SKM-1 treated with dmso at 0.1 percent for 144 hours (cell line): ENCODE measurements at regions not wholly inside any gene's neighbourhood (a gene's known extent, or its start where the extent isn't known, plus 50 kb on each side); places are given as distances from the start of the nearest gene placed in this dataset.
"Not testable (repeated sequence)": the region's sequence is repeated elsewhere in the genome, so short reads cannot be mapped to it uniquely, and the experiment has no call there.

Experiments
- DNase-seq: peaks from one replicate; lab custom pipeline; 2025; ENCODE audit not compliant: unreplicated experiment; lab: John Stamatoyannopoulos, UW

DNA sequence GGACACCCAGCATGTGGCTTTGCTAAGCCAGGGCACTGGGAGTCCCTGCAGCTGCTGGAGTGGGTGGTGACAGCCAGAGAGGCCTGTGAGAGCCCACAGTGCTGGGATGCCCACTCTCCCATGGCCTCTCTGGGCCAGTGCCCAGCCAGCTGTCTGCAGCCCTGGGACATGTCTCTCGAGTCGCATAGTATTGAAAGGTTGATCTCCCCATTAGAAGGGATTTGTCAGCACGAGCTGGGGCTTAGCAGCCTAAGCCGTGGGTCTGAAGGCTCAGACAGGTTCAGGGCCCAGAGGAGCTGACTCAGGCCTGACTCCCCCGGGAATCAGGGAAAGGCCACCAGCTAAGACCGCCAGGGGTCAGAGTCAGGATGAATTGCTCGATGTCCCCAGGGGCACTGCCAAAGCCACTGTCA lies 53.5 kb downstream of the FOXD2 start:
- DNase-seq: no peak

DNA sequence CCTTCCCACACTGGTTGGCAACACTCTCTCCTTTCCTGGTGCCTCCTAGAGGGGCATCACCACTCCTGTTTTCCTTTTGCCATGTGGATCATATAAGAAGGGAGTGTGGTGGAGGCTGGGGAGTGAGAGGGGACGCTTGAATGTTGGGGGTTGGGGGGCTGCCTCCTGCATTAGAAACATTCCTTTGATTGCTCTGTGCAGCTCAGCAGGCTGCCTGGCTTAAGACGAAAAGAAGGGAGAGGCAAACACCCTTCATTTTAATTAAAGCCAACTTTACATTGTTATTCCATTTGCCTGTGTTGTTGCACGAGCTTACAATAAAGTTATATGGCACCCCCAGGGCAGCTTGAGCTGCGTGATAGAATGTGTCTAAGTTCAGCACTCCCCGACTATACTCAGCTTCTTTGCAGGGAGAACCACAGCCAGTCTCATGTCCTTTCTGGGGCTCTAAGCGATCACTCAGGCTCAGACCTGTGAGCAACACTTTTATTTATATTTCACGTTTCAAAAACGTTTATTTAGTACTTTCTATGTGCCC lies 57.4 kb downstream of the FOXD2 start:
- no peak for DNase-seq

DNA sequence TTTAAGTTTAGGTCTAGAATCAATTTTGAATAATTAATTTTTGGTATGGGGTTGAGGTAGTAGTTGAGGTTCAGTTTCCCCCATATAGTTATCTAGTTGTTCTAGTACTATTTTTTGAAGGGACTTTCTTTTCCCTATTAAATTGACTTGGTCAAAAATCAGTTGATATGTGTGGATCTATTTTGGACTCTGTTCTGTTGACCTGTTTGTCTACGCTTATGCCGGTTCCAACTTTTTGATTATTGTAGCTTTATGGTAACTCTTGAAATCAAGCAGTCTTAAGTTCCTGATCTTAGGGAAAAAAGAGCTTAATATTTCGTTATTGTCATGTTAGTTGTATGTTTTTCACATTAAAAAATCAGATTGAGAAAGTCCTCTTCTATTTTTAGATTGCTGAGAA lies 60.7 kb downstream of the FOXD2 start:
- no peak for DNase-seq

DNA sequence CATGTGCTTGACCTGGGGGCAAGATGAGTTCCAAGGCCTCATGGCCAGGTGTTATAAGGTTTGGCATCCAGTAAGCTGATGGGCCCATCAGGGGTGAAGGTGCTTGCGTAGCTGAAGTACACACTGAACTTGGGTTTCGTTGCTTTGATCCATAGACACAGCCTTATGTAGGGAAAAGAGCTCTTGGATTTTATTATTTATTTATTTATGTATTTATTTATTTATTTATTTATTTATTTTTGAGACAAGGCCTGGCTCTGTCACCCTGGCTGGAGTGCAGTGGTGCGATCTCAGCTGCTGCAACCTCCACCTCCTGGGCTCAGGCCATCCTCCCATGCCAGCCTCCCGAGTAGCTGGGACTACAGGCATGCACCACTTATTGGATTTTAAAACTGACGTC lies 63.2 kb downstream of the FOXD2 start:
- DNase-seq: no peak

DNA sequence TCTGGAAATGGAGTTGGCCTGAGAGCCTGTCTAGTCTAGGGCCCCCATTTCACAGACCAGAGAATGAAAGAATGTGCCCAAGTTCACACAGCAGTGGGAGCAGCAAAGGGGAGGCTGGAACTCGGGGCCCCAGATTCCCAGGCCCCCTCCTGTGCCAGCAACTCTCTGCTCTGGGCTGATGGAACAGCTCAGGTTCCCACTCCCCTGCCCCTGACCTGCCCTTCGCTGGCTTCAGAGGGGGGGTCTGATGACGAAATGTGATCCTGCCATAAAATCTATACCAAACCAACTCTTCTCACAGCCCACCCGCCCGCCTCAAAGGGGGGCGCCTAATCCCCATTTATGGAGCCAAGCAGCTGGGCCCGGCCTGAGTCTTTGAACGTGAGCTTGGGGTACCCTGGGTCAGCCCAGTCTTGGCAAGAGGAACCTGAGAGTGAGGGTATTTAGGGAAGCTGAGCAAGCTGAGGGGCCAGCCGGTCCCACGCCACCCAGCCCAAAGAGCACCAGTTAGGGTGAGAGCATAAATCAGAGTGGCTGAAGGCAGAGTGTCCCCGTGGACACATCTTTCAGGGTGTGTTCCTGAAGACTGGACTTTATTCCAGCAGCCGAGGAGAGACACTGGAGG lies 65.0 kb downstream of the FOXD2 start:
- no peak for DNase-seq

DNA sequence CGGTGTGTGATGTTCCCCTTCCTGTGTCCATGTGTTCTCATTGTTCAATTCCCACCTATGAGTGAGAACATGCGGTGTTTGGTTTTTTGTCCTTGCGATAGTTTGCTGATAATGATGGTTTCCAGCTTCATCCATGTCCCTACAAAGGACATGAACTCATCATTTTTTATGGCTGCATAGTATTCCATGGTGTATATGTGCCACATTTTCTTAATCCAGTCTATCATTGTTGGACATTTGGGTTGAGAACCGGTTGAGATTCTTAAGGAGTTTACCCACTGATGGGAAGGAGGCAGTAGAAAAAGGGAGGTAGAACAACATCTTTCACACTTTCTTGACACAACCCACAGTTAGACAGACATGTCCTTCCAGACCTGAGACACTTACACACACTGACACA lies 67.0 kb downstream of the FOXD2 start:
- not testable (repeated sequence) for DNase-seq

DNA sequence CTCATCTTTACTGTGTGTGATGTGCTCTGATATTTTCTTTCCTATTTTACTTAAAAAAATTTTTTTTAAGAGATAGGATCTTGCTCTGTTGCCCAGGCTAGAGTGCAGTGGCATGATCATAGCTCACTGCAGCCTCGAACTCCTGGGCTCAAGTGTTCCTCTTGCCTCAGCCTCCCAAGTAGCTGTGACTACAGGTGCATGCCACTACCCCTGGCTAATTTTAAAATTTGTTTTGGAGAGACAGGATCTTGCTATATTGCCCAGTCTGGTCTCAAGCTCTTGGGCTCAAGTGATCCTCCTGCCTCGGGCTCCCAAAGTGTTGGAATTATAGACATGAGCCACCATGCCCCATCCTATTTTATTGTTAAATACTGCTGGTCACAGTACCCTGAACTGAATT lies 67.4 kb downstream of the FOXD2 start:
- no peak for DNase-seq

DNA sequence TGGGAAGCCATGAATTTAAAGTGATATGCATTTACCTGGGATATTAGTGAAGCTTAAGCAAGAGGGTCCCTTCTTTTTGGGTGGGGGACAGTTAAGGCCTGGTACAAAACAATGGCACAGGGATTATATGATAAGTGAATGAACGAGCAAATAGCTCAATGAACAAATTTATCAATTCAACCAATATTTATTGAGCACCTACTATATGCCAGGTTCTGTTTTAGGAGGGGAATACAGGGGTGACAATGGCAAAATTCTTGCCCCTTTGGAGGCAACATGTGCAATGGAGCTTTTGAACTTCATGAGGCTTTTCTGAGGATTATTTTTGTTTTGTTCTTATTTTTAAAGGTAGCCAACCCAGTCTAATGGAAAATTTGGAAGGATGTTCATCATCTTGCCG lies 68.2 kb downstream of the FOXD2 start:
- DNase-seq: no peak

DNA sequence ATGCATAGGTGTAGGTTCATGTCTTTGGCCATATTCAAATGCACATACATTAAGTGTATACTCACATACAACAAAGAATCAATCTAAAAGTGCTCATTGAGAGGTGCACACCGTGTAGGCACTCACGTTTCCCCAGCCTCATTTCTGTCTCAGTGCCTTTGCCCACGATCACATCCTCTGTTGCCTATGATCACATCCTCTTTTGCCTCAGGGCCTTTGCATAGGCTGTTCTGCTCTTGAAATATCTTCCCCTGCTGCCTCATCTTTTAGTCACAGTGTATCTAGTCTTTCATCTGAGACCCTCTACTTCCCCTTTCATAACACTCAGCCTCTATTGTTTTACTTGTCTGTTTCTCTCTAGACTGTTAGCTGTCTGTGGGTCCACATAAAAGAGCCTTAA lies 69.3 kb downstream of the FOXD2 start:
- no peak for DNase-seq

DNA sequence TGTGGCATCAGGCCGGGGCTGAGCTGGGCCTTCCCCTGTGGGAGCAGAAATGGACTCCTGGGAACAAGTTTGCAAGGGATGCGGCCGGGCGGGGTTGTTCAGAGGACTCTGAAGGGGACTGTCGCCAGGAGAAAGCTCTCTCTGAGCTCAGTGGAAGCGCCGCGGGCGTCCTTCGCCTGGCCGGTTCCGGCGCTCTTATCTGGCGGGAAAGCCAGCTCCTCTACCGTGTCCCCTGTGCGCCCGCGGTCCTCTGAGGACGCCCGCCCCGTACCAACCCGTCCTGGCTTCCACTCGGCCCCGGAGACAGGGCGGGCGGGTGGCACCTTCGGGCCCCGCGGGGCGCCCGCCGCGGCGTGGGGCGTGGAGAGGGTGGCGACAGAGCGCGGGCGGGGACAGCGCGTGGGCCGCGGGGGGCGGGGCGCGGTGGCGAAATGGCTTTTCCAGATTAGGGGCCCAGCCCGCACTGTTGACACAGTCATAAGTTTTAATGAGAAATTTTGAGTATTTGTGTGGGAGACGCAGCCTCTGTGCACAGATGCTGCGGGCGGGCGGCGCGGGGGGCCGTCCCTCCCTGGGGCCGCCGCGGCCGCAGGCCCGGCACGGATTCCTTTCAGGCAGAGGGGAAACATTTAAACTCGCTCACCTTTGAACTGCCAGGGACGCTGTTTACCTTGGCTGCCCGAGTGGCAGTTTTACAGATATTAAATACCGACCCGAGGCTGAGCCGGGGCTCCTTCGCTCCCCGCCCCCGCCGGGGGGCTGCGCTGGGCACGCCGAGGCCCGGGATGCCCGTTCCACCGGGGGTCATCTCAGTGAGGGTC lies 70.2 kb downstream of the FOXD2 start:
- DNase-seq: no peak

DNA sequence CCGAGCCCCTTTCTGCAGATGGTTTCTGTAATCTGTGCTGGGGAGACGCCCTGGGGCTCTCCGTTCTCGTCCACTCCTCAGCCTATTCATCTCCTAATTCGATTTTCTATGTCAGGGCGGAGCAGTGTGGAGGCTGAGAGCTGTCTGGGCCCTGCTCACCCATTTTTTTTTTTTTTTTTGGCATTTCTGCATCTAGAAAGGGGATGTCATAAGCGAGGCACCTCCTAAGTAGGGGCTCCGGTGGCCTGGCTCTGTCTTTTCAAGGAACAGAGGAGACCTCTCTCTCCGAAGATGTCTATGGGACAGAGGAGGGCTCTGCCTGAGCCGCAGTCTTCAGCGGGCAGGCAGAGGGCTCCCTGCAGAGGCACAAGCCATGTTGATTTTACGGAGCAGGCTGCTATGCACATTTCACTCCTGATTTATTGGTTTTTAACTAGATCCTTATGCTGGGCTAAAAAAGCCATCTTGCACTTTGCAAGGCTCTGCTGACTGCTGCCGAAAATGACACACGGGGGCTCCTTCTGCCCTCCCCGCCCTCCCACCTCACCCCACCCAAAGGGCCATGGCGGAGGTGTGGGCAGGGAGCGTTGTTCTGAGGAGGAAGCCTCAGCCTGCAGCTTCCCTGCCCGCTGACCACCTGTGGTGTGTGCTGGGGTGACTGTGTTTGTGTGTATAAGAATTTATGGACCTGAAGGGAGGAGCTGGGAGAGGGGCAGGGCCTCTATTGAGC lies 71.0 kb downstream of the FOXD2 start:
- no peak for DNase-seq

DNA sequence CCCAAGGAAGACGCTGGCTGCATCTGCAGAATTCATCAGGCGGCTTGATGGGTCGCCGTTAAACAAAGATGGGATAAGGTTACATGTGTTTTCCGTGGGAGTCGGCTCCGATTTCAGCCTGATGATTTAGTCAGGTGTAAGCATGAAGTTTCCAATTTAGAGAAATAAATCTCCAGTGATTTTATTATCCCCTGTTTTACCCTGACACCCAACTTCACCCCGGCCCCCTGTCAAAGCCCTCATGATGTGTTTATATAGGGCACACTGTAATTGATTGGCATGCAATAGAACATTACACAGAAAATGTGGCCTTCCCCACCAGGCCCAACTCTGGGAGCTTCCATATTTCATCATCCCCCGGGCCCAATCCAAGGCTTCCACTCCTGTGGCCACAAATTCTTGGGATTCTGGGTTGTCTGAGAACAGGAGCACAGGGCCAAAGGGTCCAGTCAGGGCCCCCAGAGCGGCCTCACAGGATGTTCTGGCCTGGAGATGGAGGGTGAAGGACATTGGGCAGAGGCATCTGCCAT lies 72.5 kb downstream of the FOXD2 start:
- no peak for DNase-seq

DNA sequence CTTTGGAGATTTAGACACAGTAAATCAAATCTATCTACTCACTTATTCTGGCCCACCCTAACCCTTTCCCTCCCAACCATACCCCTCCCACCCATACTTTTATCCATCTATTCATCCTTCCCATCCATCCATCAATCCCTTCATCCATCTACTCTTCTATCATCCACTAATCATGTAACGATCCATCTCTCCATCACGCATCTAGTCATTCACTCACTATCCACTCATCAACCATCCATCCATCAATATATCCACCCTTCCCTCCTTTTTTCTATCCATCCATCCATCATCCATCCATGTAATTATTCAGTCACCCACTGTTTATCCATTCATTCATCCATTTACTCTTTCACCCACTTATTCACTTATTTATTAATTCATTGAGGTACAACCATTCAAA lies 74.0 kb downstream of the FOXD2 start:
- no peak for DNase-seq

DNA sequence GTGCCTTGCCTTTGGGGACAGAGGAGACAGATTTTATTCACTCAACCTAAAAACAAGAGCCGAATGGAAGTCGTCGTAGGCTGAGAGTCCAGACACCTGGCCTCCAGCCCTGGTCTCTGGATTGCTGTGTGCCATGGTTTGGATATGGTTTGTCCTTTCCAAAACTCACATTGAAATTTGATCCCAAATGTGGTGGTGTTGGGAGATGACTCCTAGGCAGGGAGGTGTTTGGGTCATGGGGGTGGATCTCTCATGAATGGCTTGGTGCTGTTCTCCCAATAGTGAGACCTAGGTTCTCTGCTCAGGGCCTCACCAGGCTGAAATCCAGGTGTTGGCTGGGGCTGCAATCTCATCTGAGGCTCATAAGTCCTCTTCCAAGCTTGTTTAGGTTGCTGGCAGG lies 75.5 kb downstream of the FOXD2 start:
- DNase-seq: no peak

DNA sequence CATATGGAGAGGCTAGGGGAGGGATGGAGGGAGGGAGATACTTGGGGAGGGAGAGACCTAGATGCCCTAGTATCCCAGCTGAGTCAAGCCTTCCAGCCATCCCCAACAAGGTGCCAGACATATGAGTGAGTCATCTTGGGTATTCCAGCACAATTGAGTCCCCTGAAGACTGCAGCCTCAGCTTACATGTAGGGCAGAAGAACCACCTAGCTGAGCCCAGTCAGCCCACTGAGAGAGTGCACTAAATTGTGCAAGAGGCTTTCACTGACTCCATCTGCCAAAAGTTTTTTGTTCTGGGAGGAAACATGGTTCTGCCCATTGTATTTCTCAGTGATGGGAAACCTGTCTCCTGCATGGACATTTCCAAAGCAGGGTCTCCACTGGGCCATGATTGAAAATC lies 76.4 kb downstream of the FOXD2 start:
- DNase-seq: no peak

DNA sequence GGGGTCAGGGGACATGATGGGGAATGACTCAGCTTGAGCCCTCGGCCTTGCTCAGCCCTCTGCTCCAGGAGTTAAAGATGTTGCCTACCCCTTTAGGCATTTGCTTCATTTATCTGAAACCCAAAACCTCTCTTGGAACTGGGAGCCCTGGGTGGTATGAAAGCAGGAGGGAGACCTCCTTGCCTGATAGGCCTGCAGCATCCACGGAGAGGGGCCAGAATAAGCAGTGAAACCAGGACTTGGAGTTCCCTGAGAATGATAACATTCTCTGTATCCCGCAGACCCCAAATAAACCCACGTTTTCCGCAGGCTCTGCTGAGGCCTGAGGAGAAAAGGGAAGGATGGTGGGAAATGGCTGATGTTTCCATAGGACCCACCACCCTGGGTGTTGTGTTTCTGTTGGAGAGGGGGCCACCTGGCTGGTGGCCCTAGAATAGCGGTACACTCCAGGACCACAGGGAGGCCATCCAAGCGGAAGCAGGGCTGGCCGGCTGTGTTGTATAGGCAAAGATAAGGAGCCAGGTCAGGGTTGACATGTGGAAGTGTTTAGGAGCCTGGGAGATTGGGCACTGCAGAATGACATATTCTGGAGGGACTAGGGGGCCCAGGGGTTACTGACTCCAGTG lies 77.4 kb downstream of the FOXD2 start:
- no peak for DNase-seq

DNA sequence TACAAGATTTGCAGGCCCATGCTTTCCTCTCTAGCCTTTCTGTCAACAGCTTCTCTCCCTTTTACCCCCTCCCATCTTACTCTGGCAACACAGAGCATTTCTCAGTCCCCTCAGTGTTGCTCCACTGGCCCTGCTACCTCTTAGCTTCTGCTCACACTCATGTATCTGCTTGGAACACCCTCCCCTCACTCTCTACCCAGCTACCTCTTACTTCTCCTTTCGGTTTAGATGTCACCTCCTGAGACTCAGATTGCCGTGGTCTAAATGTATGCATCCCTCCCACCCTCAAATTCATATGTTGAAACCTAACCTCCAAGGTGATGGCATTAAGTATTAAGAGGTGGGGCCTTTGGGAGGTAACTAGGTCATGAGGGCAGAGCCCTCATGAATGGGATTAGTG lies 80.1 kb downstream of the FOXD2 start:
- DNase-seq: no peak

DNA sequence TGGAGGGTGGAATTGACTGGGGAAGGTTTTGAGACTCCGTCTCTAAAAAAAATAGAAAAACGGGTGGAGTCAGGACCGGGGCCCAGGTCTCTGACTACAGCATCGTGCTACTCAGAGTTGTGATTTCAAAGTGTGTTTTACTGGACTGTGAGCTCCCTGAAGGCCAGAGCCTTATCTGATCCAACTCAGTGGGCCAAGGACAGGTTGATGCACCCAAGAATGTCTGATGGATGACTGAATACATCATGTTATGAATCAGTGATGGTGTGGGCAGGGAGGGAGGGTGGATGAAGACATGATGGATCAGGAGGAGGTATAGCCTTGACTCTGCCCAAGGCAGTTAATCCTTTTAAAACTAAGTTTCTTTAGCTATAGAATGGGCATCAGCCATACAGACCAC lies 81.6 kb downstream of the FOXD2 start:
- DNase-seq: no peak

DNA sequence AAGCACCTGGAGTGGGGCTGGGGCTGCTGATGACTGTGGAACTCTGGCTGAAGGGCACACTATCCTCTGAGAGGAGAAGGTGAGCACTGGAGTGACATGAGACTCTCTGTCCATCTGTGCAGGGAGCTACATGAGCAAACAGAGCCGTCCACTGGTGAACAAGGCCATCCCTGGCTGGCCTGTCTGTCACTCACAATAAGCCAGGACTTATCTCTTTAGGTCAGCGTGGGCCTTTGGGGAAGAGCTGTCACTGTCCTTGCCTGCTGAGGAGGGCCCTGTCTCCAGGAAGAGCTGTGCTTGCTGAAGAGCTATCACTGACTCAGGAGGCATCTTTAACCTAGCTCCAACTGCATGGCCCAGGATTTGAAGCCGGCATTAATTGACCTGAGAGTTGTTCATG lies 82.1 kb downstream of the FOXD2 start:
- no peak for DNase-seq

DNA sequence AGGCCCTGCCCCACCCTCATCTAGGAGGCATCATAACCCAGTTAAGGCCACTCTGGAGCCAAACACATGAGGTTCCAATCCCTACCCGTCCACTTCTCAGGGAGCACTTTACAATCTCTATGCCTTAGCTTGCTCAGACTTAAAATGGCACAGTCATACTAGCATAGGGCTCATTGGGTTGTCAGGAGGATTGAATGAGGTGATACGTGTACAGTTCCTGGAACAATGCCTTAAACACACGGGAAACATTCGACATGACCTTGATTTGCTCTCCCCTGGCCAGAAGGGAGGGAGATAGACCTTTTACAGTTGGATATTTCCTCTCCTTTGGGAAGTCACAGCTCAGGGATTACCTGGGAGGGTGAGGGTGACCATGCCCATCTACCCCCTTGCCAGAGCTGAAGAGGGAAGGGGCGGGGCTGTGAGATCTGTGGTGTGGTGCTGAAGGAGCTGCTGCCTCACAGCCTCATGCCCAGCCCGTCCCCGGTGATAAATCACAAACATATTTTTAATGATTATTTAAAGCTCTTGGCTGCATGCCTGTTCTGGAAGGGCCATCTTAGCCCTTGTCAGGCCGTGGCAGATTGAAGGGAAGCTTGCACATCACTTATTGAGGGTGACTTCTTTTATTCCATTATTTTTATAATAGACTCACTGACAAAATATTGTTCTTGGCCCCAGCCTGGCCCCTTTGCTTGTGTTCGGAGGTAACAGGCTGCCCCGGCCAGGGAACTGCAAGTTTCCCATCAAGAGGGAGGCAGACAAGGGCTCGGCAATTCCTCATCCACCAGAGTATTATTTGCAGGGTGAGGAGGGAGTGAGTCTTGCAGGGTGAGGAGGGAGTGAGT lies 83.4 kb downstream of the FOXD2 start:
- no peak for DNase-seq
